22Rv1 (cell line): ENCODE measurements at regions not wholly inside any gene's neighbourhood (a gene's known extent, or its start where the extent isn't known, plus 50 kb on each side); places are given as distances from the start of the nearest gene placed in this dataset.

Experiments
- H3K27ac ChIP-seq: fragments of 450-650 bp; 2 replicates; pipeline ENCODE4 v1.5.1; 2017
- ZFX ChIP-seq: fragments of 450-650 bp; IDR thresholded peaks from 2 replicates; pipeline ENCODE4 v1.6.1; 2017; ENCODE audit warnings: antibody characterized with exemption, borderline replicate concordance
- TF ChIP-seq, protein P1 (sequence below): fragments of 450-650 bp; IDR thresholded peaks from 2 replicates; pipeline ENCODE4 v1.5.1; 2017; ENCODE audit warnings: mild to moderate bottlenecking

DNA sequence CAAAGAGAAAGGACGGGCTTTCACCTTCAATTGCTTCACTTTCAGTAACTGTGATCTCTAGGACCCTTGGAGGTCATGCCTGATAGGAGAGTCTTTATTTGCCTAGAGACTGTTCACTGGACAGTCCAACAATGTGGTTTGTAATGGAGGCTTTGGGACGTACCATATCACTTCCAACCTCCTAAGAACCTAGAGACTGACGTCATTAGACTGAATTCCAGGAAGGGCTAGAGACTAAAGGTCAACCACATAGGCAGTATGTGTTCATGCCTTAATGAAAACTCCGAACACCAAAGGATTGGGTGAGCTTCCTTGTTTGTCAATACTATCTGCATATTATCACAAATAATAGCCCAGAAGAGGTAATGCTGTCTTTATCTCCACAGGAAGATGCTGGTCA, 53.7 kb upstream of the CNTN5 start:
- no peak overlapping the region for H3K27ac ChIP-seq
- TF ChIP-seq, protein P1, sequence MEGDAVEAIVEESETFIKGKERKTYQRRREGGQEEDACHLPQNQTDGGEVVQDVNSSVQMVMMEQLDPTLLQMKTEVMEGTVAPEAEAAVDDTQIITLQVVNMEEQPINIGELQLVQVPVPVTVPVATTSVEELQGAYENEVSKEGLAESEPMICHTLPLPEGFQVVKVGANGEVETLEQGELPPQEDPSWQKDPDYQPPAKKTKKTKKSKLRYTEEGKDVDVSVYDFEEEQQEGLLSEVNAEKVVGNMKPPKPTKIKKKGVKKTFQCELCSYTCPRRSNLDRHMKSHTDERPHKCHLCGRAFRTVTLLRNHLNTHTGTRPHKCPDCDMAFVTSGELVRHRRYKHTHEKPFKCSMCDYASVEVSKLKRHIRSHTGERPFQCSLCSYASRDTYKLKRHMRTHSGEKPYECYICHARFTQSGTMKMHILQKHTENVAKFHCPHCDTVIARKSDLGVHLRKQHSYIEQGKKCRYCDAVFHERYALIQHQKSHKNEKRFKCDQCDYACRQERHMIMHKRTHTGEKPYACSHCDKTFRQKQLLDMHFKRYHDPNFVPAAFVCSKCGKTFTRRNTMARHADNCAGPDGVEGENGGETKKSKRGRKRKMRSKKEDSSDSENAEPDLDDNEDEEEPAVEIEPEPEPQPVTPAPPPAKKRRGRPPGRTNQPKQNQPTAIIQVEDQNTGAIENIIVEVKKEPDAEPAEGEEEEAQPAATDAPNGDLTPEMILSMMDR: no peak
- no peak for TF ChIP-seq ZFX
